PC-3 (cell line): ENCODE measurements at regions not wholly inside any gene's neighbourhood (a gene's known extent, or its start where the extent isn't known, plus 50 kb on each side); places are given as distances from the start of the nearest gene placed in this dataset.

Source experiments
- ATAC-seq: fragments of 200-7000 bp; cut with Tn5 transposase; 2 replicates; pipeline ENCODE4 v1.9.1; 2020; ENCODE audit warnings: mild to moderate bottlenecking, moderate library complexity
- BruUV-seq: library from RNA; stranded (reverse); fragments of 400-500 nt; replicated peaks from 2 replicates; lab custom pipeline; 2021; lab: Mats Ljungman, UMichigan
- CTCF ChIA-PET: fragments of 300-600 bp; sonication (Branson Sonifier 250); formaldehyde crosslinking; loops from one replicate; lab custom pipeline; 2022; ENCODE audit warnings: antibody characterized with exemption; lab: Charles Lee
- POLR2A ChIA-PET: fragments of 300-600 bp; sonication (Branson Sonifier 250); formaldehyde crosslinking; loops from one replicate; lab custom pipeline; 2022; ENCODE audit warnings: antibody characterized with exemption; ENCODE audit not compliant: unreplicated experiment; lab: Charles Lee
- DNase-seq: peaks from one replicate; pipeline ENCODE4 v3.0.0-alpha.2; 2015
- H2AFZ ChIP-seq: fragments of 300-600 bp; sonication (generic); 2 replicates; pipeline ENCODE4 v1.6.0; 2016; ENCODE audit warnings: antibody characterized with exemption, low read length
- H3F3A ChIP-seq: fragments of 300-600 bp; sonication (generic); one replicate; pipeline ENCODE4 v1.6.0; 2017; ENCODE audit warnings: antibody characterized with exemption, low read length, control low read depth, mild to moderate bottlenecking; ENCODE audit not compliant: unreplicated experiment
- H3K27ac ChIP-seq: fragments of 300-600 bp; sonication (generic); 2 replicates; pipeline ENCODE4 v1.5.1; 2016; ENCODE audit warnings: mild to moderate bottlenecking, low read length
- H3K27me3 ChIP-seq: fragments of 300-600 bp; sonication (generic); 2 replicates; pipeline ENCODE4 v1.6.1; 2016; ENCODE audit warnings: low read length, mixed read lengths
- H3K36me3 ChIP-seq: fragments of 300-600 bp; sonication (generic); 2 replicates; pipeline ENCODE4 v1.6.1; 2016; ENCODE audit warnings: low read depth, mixed run types, low read length, mixed read lengths
- H3K4me1 ChIP-seq: fragments of 300-600 bp; sonication (generic); 2 replicates; pipeline ENCODE4 v1.5.1; 2016; ENCODE audit warnings: low read length; ENCODE audit not compliant: insufficient read depth
- H3K4me2 ChIP-seq: fragments of 300-600 bp; sonication (generic); 2 replicates; pipeline ENCODE4 v1.6.0; 2016; ENCODE audit warnings: low read length
- H3K4me3 ChIP-seq: fragments of 300-600 bp; sonication (generic); 2 replicates; pipeline ENCODE4 v1.5.1; 2016; ENCODE audit warnings: mild to moderate bottlenecking, low read length, mixed read lengths
- H3K79me2 ChIP-seq: fragments of 300-600 bp; sonication (generic); 2 replicates; pipeline ENCODE4 v1.6.1; 2017; ENCODE audit warnings: low read length, mixed read lengths
- H3K9ac ChIP-seq: fragments of 300-600 bp; sonication (generic); 2 replicates; pipeline ENCODE4 v1.6.0; 2016; ENCODE audit warnings: mild to moderate bottlenecking, low read length
- H3K9me2 ChIP-seq: fragments of 300-600 bp; sonication (generic); replicated peaks from 2 replicates; pipeline ENCODE4 v1.6.1; 2016; ENCODE audit warnings: mixed run types, low read length, mixed read lengths
- H3K9me3 ChIP-seq: fragments of 300-600 bp; sonication (generic); 2 replicates; pipeline ENCODE4 v1.6.1; 2016; ENCODE audit warnings: low read length, mixed read lengths
- H4K20me1 ChIP-seq: fragments of 300-600 bp; sonication (generic); 2 replicates; pipeline ENCODE4 v1.6.1; 2016; ENCODE audit warnings: low read length, mixed read lengths
- EZH2 ChIP-seq: fragments of 300-600 bp; sonication (generic); IDR thresholded peaks from one replicate; pipeline ENCODE4 v1.6.1; 2017; ENCODE audit warnings: antibody characterized with exemption, mild to moderate bottlenecking, low read length; ENCODE audit not compliant: unreplicated experiment
- EZH2phosphoT487 ChIP-seq: fragments of 300-600 bp; sonication (generic); IDR thresholded peaks from 2 replicates; pipeline ENCODE4 v1.6.1; 2018; ENCODE audit warnings: mild to moderate bottlenecking, antibody characterized with exemption, low read length, borderline replicate concordance
- intact Hi-C: fragments of 100-400 bp; cut with micrococcal nuclease; formaldehyde crosslinking; loops from 2 replicates; pipeline ENCODE4 v1.9.0; 2023
- TF ChIP-seq, protein P1 (sequence below): fragments of 300-600 bp; sonication (generic); conservative IDR thresholded peaks from 2 replicates; pipeline ENCODE4 v1.5.1; 2017; ENCODE audit warnings: antibody characterized with exemption, low read depth, mild to moderate bottlenecking, low read length

DNA sequence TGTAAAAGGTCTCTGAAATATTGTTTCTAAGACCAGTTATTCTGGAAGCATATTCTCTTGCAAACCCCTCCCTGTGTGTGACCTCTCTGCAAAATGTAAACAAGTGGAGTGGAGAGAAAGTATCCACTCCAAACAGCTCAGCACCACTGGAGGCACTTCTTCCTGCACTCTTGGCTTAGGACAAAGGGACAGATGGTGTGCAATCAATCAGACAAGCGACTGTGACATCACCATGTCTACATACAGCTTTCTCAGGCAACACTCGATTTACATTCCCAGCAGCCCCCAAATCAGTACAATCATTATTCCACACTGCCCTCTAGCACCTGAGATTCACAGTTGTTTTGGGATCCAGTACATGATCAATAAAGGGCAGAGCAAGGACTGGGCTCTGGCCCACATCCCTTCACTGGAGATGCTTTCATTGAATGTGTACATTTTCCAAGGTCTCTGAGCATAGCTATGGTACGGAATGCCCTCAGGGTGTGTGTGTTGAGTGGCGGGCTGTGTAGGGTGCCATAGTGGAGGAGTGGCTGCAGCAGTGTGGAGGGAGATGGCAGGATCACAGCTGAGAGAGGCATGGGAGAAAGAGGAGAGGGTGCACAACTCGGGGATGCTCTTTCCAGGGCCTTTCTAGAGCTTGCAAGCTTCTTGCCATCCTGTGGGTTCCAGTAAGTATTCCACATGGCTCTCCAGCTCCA is 311.8 kb upstream of the ST6GAL2 start:
- Histone ChIP-seq H3K9me2 (no peaks in the 10 kb centered on the region), H3F3A (no peaks in the 10 kb centered on the region)

DNA sequence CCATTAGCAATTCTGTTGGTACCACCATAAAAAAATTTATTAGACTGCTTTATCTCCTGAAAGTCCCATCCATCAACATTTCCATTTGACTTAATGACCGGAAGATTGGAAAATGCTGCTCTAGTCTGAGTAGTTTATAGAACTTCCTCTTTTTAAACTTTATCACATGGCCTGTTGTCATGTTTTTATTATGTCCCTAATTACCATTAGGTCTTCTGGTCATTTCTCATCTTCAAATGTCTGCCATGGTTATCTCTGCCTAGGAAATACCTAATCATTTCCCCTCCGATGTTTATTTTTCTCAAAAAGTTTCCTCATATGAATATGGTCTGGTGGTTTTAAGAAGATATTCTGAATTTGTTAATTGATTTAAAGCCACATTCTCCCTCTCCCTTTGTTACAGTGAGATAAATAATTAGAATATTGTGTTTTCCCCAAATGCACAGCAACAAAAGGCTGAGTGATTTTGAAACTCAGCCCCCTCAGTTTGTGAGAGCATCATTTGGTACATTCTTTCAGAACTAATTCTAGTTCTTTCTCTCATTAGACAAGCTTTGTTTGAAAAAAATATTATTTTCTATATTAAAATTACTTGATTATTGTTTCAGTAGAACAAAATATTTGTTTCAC is 317.1 kb upstream of the ST6GAL2 start:
- H3K27ac ChIP-seq, result no peak overlapping the region
- ChIA-PET POLR2A (no interaction called here), CTCF (no interaction called here)
- H3F3A ChIP-seq, result no peaks in the 10 kb centered on the region
- H3K4me1 ChIP-seq, result no peaks in the 10 kb centered on the region
- no peaks in the 10 kb centered on the region for H3K9me3 ChIP-seq
- no peak overlapping the region for H3K4me3 ChIP-seq
- peaks cover 62% of the 10 kb centered on the region for H3K27me3 ChIP-seq
- ATAC-seq (no peak), DNase-seq (no peak)
- intact Hi-C loops, result no loop called here
- no peaks in the 10 kb centered on the region for H3K9me2 ChIP-seq
- TF ChIP-seq EZH2 (no peak), EZH2phosphoT487 (no peak)
- TF ChIP-seq, protein P1, sequence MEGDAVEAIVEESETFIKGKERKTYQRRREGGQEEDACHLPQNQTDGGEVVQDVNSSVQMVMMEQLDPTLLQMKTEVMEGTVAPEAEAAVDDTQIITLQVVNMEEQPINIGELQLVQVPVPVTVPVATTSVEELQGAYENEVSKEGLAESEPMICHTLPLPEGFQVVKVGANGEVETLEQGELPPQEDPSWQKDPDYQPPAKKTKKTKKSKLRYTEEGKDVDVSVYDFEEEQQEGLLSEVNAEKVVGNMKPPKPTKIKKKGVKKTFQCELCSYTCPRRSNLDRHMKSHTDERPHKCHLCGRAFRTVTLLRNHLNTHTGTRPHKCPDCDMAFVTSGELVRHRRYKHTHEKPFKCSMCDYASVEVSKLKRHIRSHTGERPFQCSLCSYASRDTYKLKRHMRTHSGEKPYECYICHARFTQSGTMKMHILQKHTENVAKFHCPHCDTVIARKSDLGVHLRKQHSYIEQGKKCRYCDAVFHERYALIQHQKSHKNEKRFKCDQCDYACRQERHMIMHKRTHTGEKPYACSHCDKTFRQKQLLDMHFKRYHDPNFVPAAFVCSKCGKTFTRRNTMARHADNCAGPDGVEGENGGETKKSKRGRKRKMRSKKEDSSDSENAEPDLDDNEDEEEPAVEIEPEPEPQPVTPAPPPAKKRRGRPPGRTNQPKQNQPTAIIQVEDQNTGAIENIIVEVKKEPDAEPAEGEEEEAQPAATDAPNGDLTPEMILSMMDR, result no peak
- no TSS peak for BruUV-seq
- H3K36me3 ChIP-seq, result no peaks in the 10 kb centered on the region
- H3K79me2 ChIP-seq, result no peaks in the 10 kb centered on the region
- no peak overlapping the region for H3K9ac ChIP-seq
- H4K20me1 ChIP-seq, result no peaks in the 10 kb centered on the region
- no peak overlapping the region for H3K4me2 ChIP-seq
- H2AFZ ChIP-seq, result no peak overlapping the region

More for the DNA sequence above, 311.8 kb upstream of the ST6GAL2 start:
- POLR2A ChIA-PET, result no interaction called here
- H3K4me1 ChIP-seq, result no peaks in the 10 kb centered on the region
- no peak overlapping the region for H3K27ac ChIP-seq
- intact Hi-C loops, result no loop called here
- CTCF ChIA-PET, result no interaction called here
- H2AFZ ChIP-seq, result no peak overlapping the region
- ATAC-seq (no peak), DNase-seq (no peak)
- TF ChIP-seq, protein P1, result 0 out of 2 replicates have a peak, but pooled peaks have one; percentile 11
- no peak for TF ChIP-seq EZH2
- no peaks in the 10 kb centered on the region for H4K20me1 ChIP-seq
- H3K9me3 ChIP-seq, result no peaks in the 10 kb centered on the region
- H3K4me2 ChIP-seq, result no peak overlapping the region
- H3K27me3 ChIP-seq, result peaks cover 83% of the 10 kb centered on the region
- no TSS peak for BruUV-seq
- no peaks in the 10 kb centered on the region for H3K79me2 ChIP-seq
- no peaks in the 10 kb centered on the region for H3K36me3 ChIP-seq
- H3K4me3 ChIP-seq, result no peak overlapping the region
- H3K9ac ChIP-seq, result no peak overlapping the region
